NCI-H82 treated with DMSO at 0.1 percent for 48 hours (cell line): ENCODE measurements at regions not wholly inside any gene's neighbourhood (a gene's known extent, or its start where the extent isn't known, plus 50 kb on each side); places are given as distances from the start of the nearest gene placed in this dataset.
"Not testable (repeated sequence)": the region's sequence is repeated elsewhere in the genome, so short reads cannot be mapped to it uniquely, and the experiment has no call there.

Experiments
- DNase-seq: peaks from one replicate; lab custom pipeline; 2025; ENCODE audit not compliant: unreplicated experiment; lab: John Stamatoyannopoulos, UW

DNA sequence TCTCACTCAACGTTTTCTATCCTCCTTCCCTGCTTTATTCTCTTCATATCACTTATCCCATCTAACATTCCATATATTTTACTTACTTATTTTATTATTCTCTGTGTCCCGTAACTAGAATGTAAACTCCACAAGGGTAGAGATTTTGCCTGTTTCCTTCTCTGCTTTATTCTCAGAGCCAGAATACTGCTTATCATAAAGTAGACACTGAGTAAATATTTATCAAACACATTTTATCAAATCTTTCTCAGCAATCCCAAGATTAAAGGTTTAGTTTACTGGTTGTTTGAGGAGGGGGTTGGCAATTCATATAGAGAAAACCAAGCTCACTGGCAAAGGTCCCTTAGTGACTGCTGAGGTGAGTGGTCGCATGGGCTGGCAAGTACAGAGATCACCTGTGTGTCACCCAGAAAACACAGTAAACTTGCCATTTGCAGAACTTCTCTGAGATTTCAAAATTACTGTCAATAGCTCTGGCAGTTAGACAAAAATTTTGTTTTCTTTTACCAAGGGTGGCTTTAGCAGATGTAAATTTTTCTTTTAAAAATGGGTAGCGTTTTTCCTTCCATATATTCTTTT lies 662.4 kb downstream of the UTRN start:
- DNase-seq = no peak

GRCh38 chr6:144951730-144952437 lies 666.7 kb downstream of the UTRN start:
- DNase-seq = no peak

GRCh38 chr6:144952456-144953240 lies 667.5 kb downstream of the UTRN start:
- DNase-seq = no peak

GRCh38 chr6:144953552-144954240 lies 668.6 kb downstream of the UTRN start:
- no peak for DNase-seq

DNA sequence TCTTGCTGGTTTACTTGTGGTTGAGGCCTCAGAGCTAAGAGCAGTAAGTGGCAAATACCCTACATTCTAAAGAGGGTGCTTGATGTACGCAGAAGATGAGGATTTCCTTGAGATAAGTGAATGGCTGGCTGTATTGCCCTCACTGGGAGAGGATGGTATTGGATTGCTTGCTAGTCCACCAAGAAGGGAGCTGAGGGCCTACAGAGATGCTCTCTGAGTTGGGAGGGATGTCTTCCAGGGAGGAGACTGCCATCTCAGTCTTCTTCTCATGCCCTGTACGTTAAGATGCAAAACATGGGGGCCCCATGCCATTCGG lies 669.1 kb downstream of the UTRN start:
- no peak for DNase-seq

GRCh38 chr6:144955392-144955791 lies 670.3 kb downstream of the UTRN start:
- DNase-seq = no peak

DNA sequence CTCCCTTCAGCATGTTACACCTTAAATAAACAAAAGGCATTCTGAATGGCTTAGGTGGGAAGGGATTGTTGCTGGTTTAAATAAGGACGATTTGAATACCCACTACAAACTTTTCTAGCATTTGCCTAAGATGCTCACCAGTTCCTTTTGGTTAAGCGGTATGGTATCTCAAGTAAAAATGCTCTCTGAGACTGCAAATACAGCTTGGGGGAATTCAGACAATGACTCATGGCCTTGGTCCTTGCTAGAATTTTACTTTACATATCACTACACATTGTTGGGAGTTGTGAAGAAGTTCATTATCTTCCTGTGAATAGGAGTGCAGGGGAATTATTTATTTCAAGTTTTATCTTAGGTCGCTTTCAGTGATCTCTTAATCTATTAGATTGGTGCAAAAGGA lies 670.7 kb downstream of the UTRN start:
- DNase-seq = no peak

DNA sequence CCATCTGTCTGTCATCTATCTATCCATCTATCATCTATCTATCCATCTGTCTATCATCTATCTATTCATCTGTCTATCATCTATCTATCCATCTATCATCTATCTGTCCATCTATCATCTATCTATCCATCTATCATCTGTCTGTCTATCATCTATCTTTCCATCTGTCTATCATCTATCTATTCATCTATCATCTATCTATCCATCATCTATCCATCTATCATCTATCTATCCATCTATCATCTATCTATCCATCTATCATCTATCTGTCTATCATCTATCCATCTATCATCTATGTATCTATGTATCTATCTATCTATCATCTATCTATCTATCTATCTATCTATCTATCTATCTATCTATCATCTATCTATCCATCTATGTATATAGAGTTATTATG lies 671.6 kb downstream of the UTRN start:
- not testable (repeated sequence) for DNase-seq

- DNase-seq = no peak
Observed at GRCh38 chr6:144957236-144957937, 672.3 kb downstream of the UTRN start.

DNA sequence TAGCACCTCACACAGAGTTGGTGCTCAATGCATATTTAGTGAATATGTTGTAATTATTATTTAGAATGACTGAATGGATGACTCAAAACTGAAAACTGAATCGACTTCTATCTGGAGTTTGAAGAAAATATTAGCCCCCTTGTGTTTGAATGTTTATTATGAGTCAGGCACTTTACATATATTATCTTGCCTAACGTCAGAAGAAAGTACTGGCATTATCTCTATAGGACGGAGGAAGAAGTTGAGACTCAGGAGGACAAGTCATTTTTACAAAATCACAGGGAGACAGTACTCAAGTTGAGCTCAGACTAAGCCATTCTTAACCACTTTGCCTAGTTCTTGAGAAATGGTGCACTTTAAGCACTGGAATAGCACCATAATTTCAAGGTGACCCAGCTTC lies 684.0 kb downstream of the UTRN start:
- no peak for DNase-seq

GRCh38 chr6:144969602-144970272 lies 684.6 kb downstream of the UTRN start:
- DNase-seq = no peak

DNA sequence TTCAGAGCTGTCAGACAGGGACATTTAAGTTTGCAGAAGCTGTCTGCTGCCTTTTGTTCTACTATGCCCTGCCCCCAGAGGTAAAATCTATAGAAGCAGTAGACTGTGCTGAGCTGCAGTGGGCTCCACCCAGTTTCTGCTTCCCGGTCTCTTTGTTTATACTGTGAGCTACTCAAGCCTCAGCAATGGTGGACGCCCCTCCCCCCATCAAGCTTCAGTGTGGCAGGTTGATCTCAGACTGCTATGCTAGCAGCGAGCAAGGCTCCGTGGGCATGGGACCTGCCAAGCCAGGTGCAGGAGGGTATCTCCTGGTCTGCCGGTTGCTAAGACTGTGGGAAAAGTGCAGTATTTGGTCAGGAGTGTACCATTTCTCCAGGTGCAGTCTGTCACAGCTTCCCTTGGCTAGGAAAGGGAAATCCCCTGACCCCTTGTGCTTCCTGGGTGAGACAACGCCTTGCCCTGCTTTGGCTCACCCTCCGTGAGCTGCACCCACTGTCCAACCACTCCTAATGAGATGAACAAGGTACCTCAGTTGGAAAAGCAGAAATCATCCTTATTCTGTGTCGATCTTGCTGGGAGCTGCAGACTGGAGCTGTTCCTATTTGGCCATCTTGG lies 692.2 kb downstream of the UTRN start:
- DNase-seq = not testable (repeated sequence)

- no peak for DNase-seq
Observed at GRCh38 chr6:144978208-144978607, 693.1 kb downstream of the UTRN start.

- no peak for DNase-seq
Observed at GRCh38 chr6:144986271-144986670, 701.1 kb downstream of the UTRN start.

GRCh38 chr6:144989319-144990107 lies 704.4 kb downstream of the UTRN start:
- no peak for DNase-seq

DNA sequence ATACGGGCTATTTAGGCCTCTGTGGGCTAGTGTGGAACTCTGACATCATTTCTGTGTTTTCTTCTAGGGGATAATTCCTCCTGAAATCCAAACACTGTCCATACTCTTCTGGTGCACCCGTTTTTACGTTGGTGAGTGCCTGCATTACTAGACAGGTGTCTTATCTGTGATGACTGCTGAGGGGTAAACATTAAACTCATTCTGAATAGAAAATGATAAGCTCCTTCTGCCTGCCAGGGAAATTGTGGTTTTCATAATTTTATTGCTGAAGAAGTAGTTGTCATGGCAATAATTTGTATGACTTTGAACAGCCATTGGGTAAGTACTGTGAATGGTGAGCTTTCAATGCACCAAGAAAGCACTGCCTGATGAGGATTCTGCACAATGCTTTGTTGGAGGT lies 705.6 kb downstream of the UTRN start:
- no peak for DNase-seq

- DNase-seq = no peak
Observed at GRCh38 chr6:144993870-144994269, 708.7 kb downstream of the UTRN start.

GRCh38 chr6:144997996-144998395 lies 712.9 kb downstream of the UTRN start:
- DNase-seq = no peak

- no peak for DNase-seq
Observed at GRCh38 chr6:144999127-144999526, 714.0 kb downstream of the UTRN start.
